ENCODE measurements at regions not wholly inside any gene's neighbourhood (a gene's known extent, or its start where the extent isn't known, plus 50 kb on each side); places are given as distances from the start of the nearest gene placed in this dataset.

DNA sequence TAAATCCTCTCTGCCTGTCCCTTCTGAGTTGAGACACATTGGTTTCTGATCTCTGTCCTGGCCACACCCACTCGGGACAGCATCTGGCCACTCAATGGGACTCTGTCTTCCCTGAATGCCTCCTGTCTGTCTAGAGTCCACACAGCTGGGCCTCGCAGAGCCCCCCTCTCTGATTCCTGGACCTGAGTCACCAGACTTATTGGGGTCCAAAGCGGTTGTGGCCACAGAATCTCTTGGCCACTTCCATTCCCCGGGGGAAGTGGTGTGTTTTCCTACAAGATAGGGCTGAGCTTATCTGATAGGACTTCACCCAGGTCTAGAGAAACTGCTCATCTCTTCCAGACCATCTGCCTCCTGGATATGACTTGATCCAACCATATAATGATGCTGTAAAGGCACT lies 57.4 kb upstream of the WNT11 start:
- Histone ChIP-seq H3K4me1 (ENCODE audit: control insufficient read depth, extremely low read depth, insufficient read depth, low read length) (peaks cover 20% of the 10 kb centered on the region), H3K27me3 (ENCODE audit: control insufficient read depth, extremely low read depth, insufficient read depth, low read length) (peaks cover 19% of the 10 kb centered on the region), H3K9ac (ENCODE audit: control insufficient read depth, extremely low read depth, insufficient read depth, low read length) (no peak overlapping the region), H3K36me3 (ENCODE audit: control insufficient read depth in 2 of 2, extremely low read depth in 1 of 2, insufficient read depth in 2 of 2, low read length in 2 of 2) (no peaks in the 10 kb centered on the region), H3K27ac (ENCODE audit: control insufficient read depth, insufficient read depth, low read length) (no peak overlapping the region), H3K4me3 (ENCODE audit: control insufficient read depth in 2 of 3, extremely low read depth in 1 of 3, insufficient read depth in 2 of 3, low read depth in 1 of 3, low read length in 3 of 3) (no peak overlapping the region), H4K20me1 (ENCODE audit: control insufficient read depth, extremely low read depth, insufficient read depth, low read length) (no peaks in the 10 kb centered on the region), H3K9me1 (ENCODE audit: control insufficient read depth, extremely low read depth, insufficient read depth, low read length) (no peaks in the 10 kb centered on the region), H3K9me3 (ENCODE audit: control insufficient read depth, low read depth, low read length) (no peaks in the 10 kb centered on the region), H2AFZ (ENCODE audit: control insufficient read depth, low read length) (no peak overlapping the region), H3K4me2 (ENCODE audit: control insufficient read depth, extremely low read depth, insufficient read depth, low read depth, low read length) (no peak overlapping the region), H3K79me2 (ENCODE audit: control insufficient read depth, insufficient read depth, low read length) (no peaks in the 10 kb centered on the region)
- dilution Hi-C loops (cut with MboI; ENCODE audit: extremely low pct_ligation_motif_present, low sequenced_read_pairs), result no loop called here
- FAIRE-seq (no peak), DNase-seq (ENCODE audit: low read depth, low spot score) (no peak)
- no peak for TF ChIP-seq EZH2 (IDR thresholded peaks at IDR 0.05; ENCODE audit: low read length)
- no peak for TF ChIP-seq CTCF (optimal IDR thresholded peaks at IDR 0.05 in 1 of 3, IDR thresholded peaks at IDR 0.05 in 1 of 3, conservative IDR thresholded peaks at IDR 0.05 in 1 of 3; ENCODE audit: extremely low read depth in 1 of 3, insufficient read depth in 2 of 3, low read length in 3 of 3)

DNA sequence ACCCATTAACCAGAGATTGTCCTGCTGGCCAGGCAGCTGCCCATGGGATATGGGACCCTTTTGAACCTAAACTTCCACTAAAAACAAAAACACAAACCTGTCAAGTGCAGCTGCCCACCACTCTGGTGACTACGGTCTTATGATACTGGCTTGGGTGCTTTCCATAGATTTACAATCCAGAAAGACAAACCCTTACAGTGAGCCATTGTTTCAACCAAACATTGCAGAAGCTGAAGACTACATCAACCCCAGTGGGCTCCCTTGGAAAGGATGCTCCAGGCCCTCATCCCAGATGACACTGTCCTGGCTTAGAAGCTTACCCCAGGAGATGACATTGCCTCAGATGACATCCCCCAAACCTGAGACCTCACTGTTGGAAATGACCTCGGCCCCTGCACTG lies 56.9 kb upstream of the WNT11 start:
- Histone ChIP-seq H3K9ac (ENCODE audit: control insufficient read depth, extremely low read depth, insufficient read depth, low read length) (no peak overlapping the region), H4K20me1 (ENCODE audit: control insufficient read depth, extremely low read depth, insufficient read depth, low read length) (no peaks in the 10 kb centered on the region), H2AFZ (ENCODE audit: control insufficient read depth, low read length) (no peak overlapping the region), H3K27ac (ENCODE audit: control insufficient read depth, insufficient read depth, low read length) (no peak overlapping the region), H3K79me2 (ENCODE audit: control insufficient read depth, insufficient read depth, low read length) (no peaks in the 10 kb centered on the region), H3K4me2 (ENCODE audit: control insufficient read depth, extremely low read depth, insufficient read depth, low read depth, low read length) (no peak overlapping the region), H3K9me1 (ENCODE audit: control insufficient read depth, extremely low read depth, insufficient read depth, low read length) (no peaks in the 10 kb centered on the region), H3K27me3 (ENCODE audit: control insufficient read depth, extremely low read depth, insufficient read depth, low read length) (peaks cover 19% of the 10 kb centered on the region), H3K4me1 (ENCODE audit: control insufficient read depth, extremely low read depth, insufficient read depth, low read length) (peaks cover 20% of the 10 kb centered on the region), H3K9me3 (ENCODE audit: control insufficient read depth, low read depth, low read length) (no peaks in the 10 kb centered on the region), H3K36me3 (ENCODE audit: control insufficient read depth in 2 of 2, extremely low read depth in 1 of 2, insufficient read depth in 2 of 2, low read length in 2 of 2) (no peaks in the 10 kb centered on the region), H3K4me3 (ENCODE audit: control insufficient read depth in 2 of 3, extremely low read depth in 1 of 3, insufficient read depth in 2 of 3, low read depth in 1 of 3, low read length in 3 of 3) (no peak overlapping the region)
- TF ChIP-seq EZH2 (IDR thresholded peaks at IDR 0.05; ENCODE audit: low read length) (no peak), CTCF (optimal IDR thresholded peaks at IDR 0.05 in 1 of 3, IDR thresholded peaks at IDR 0.05 in 1 of 3, conservative IDR thresholded peaks at IDR 0.05 in 1 of 3; ENCODE audit: extremely low read depth in 1 of 3, insufficient read depth in 2 of 3, low read length in 3 of 3) (no peak)
- no peak for DNase-seq (ENCODE audit: low read depth, low spot score)
- dilution Hi-C loops (cut with MboI; ENCODE audit: extremely low pct_ligation_motif_present, low sequenced_read_pairs), result no loop called here
- FAIRE-seq, result no peak
